H9 (cell line): ENCODE measurements at regions not wholly inside any gene's neighbourhood (a gene's known extent, or its start where the extent isn't known, plus 50 kb on each side); places are given as distances from the start of the nearest gene placed in this dataset.

Experiments
- DNase-seq: peaks from one replicate; pipeline ENCODE4 v3.0.0-alpha.2; 2017
- H2AFZ ChIP-seq: one replicate; pipeline ENCODE4 v1.6.1; 2013; ENCODE audit warnings: mild to moderate bottlenecking, low read length, control low read depth, moderate library complexity
- H2AK5ac ChIP-seq: 2 replicates; pipeline ENCODE4 v1.6.1; 2013; ENCODE audit warnings: low read length, control low read depth, mixed read lengths; ENCODE audit not compliant: insufficient read length
- H2BK120ac ChIP-seq: one replicate; pipeline ENCODE4 v1.6.1; 2013; ENCODE audit warnings: low read depth, mild to moderate bottlenecking, low read length, control low read depth, inconsistent platforms; ENCODE audit not compliant: poor library complexity, severe bottlenecking
- H2BK12ac ChIP-seq: 2 replicates; pipeline ENCODE4 v1.6.1; 2013; ENCODE audit warnings: low read length, control low read depth, mixed read lengths, low read depth; ENCODE audit not compliant: insufficient read length
- H2BK15ac ChIP-seq: 2 replicates; pipeline ENCODE4 v1.6.1; 2013; ENCODE audit warnings: low read depth, low read length, control low read depth
- H2BK20ac ChIP-seq: one replicate; pipeline ENCODE4 v1.6.1; 2013; ENCODE audit warnings: low read depth, mild to moderate bottlenecking, low read length, control low read depth, inconsistent platforms; ENCODE audit not compliant: poor library complexity, severe bottlenecking
- H2BK5ac ChIP-seq: 2 replicates; pipeline ENCODE4 v1.6.1; 2013; ENCODE audit warnings: low read length, control low read depth, mixed read lengths; ENCODE audit not compliant: insufficient read length
- H3K14ac ChIP-seq: 2 replicates; pipeline ENCODE4 v1.6.1; 2013; ENCODE audit warnings: low read length, control low read depth; ENCODE audit not compliant: insufficient read depth
- H3K18ac ChIP-seq: 2 replicates; pipeline ENCODE4 v1.6.1; 2013; ENCODE audit warnings: low read depth, mild to moderate bottlenecking, mixed read lengths, low read length, control low read depth; ENCODE audit not compliant: insufficient read length
- H3K23ac ChIP-seq: 2 replicates; pipeline ENCODE4 v1.6.1; 2013; ENCODE audit warnings: low read length, control low read depth, mixed read lengths, low read depth; ENCODE audit not compliant: insufficient read length
- H3K23me2 ChIP-seq: 2 replicates; pipeline ENCODE4 v1.6.1; 2013; ENCODE audit warnings: low read depth, mild to moderate bottlenecking, mixed read lengths, low read length, control low read depth; ENCODE audit not compliant: insufficient read length, poor library complexity, severe bottlenecking
- H3K27ac ChIP-seq: 2 replicates; pipeline ENCODE4 v1.5.1; 2013; ENCODE audit warnings: low read length, control low read depth, mixed read lengths, low read depth; ENCODE audit not compliant: insufficient read length
- H3K27me3 ChIP-seq: 2 replicates; pipeline ENCODE4 v1.6.1; 2013; ENCODE audit warnings: low read length, control low read depth, inconsistent platforms; ENCODE audit not compliant: insufficient read depth
- H3K4ac ChIP-seq: 2 replicates; pipeline ENCODE4 v1.6.1; 2013; ENCODE audit warnings: low read depth, mild to moderate bottlenecking, control low read depth, inconsistent platforms, low read length, moderate library complexity
- H3K4me1 ChIP-seq: 2 replicates; pipeline ENCODE4 v1.6.1; 2013; ENCODE audit warnings: low read length, control low read depth, inconsistent platforms; ENCODE audit not compliant: insufficient read depth
- H3K4me2 ChIP-seq: 2 replicates; pipeline ENCODE4 v1.6.1; 2013; ENCODE audit warnings: low read length, control low read depth, mixed read lengths; ENCODE audit not compliant: insufficient read length, insufficient read depth
- H3K56ac ChIP-seq: 2 replicates; pipeline ENCODE4 v1.6.1; 2013; ENCODE audit warnings: low read depth, mild to moderate bottlenecking, mixed read lengths, low read length, control low read depth; ENCODE audit not compliant: insufficient read length
- H3K79me1 ChIP-seq: 2 replicates; pipeline ENCODE4 v1.6.1; 2013; ENCODE audit warnings: low read depth, mild to moderate bottlenecking, moderate library complexity, low read length, control low read depth, inconsistent platforms; ENCODE audit not compliant: insufficient read depth, poor library complexity, severe bottlenecking
- H3K79me2 ChIP-seq: 2 replicates; pipeline ENCODE4 v1.6.1; 2013; ENCODE audit warnings: low read length, control low read depth, inconsistent platforms; ENCODE audit not compliant: insufficient read depth
- H3K9ac ChIP-seq: 2 replicates; pipeline ENCODE4 v1.6.1; 2013; ENCODE audit warnings: low read length, control low read depth, mixed read lengths; ENCODE audit not compliant: insufficient read length; ENCODE audit errors: extremely low read depth
- H3K9me3 ChIP-seq: one replicate; pipeline ENCODE4 v1.6.1; 2013; ENCODE audit warnings: low read depth, low read length, inconsistent platforms; ENCODE audit not compliant: control insufficient read depth
- H3T11ph ChIP-seq: one replicate; pipeline ENCODE4 v1.6.1; 2013; ENCODE audit warnings: mild to moderate bottlenecking, low read length, control low read depth, inconsistent platforms
- H4K20me1 ChIP-seq: one replicate; pipeline ENCODE4 v1.6.1; 2013; ENCODE audit not compliant: control insufficient read depth, insufficient read length, insufficient read depth
- H4K5ac ChIP-seq: 2 replicates; pipeline ENCODE4 v1.6.1; 2013; ENCODE audit warnings: low read depth, mild to moderate bottlenecking, mixed read lengths, low read length, control low read depth; ENCODE audit not compliant: insufficient read length
- H4K8ac ChIP-seq: replicated peaks from 2 replicates; pipeline ENCODE4 v1.6.1; 2013; ENCODE audit warnings: low read length, control low read depth, mixed read lengths, low read depth; ENCODE audit not compliant: insufficient read length
- H4K91ac ChIP-seq: 2 replicates; pipeline ENCODE4 v1.6.1; 2013; ENCODE audit warnings: low read depth, mild to moderate bottlenecking, moderate library complexity, mixed read lengths, low read length, control low read depth; ENCODE audit not compliant: insufficient read length
- H3K27ac Mint-ChIP-seq, 3 experiments: 2 replicates in 2 of 3; 3 replicates in 1 of 3; pipeline ENCODE4 v1.8.0; 2020 to 2021; ENCODE audit warnings: mixed read lengths in 3 of 3, mild to moderate bottlenecking in 1 of 3, moderate library complexity in 1 of 3
- H3K27me3 Mint-ChIP-seq: 2 replicates; pipeline ENCODE4 v1.8.0; 2021; ENCODE audit warnings: low read depth, mild to moderate bottlenecking, moderate library complexity, mixed read lengths
- H3K36me3 Mint-ChIP-seq, 3 experiments: 2 replicates in 2 of 3; 3 replicates in 1 of 3; pipeline ENCODE4 v1.8.0; 2020 to 2021; ENCODE audit warnings: low read depth in 3 of 3, mixed read lengths in 3 of 3; ENCODE audit not compliant: insufficient read depth in 1 of 3
- H3K4me1 Mint-ChIP-seq, 2 experiments: 2 replicates each; pipeline ENCODE4 v1.8.0; 2020; ENCODE audit warnings: mixed read lengths in 2 of 2
- H3K4me3 Mint-ChIP-seq, 2 experiments: 2 replicates in 1 of 2; 3 replicates in 1 of 2; pipeline ENCODE4 v1.8.0; 2020 to 2021; ENCODE audit warnings: mild to moderate bottlenecking in 2 of 2, mixed read lengths in 2 of 2, moderate library complexity in 1 of 2
- H3K9me3 Mint-ChIP-seq, 2 experiments: 2 replicates in 1 of 2; 3 replicates in 1 of 2; pipeline ENCODE4 v1.8.0; 2020; ENCODE audit warnings: mild to moderate bottlenecking in 2 of 2, mixed read lengths in 2 of 2, moderate library complexity in 1 of 2
- WGBS: extraction: QIAGEN DNeasy Blood & Tissue Kit; methylation state at CpG from one replicate; pipeline ENCODE4 v1.1.7; 2013; ENCODE audit warnings: missing lambda C conversion rate, low lambda C conversion rate, mixed read lengths; ENCODE audit not compliant: insufficient read length; ENCODE audit errors: extremely low coverage; 5-methylcytosine and 5-hydroxymethylcytosine counted together
- TF ChIP-seq, protein P1 (sequence below): fragments of 200-600 bp; sonication (generic); conservative IDR thresholded peaks from 3 replicates; pipeline ENCODE4 v1.8.0; 2021; ENCODE audit warnings: antibody characterized with exemption, mild to moderate bottlenecking

DNA sequence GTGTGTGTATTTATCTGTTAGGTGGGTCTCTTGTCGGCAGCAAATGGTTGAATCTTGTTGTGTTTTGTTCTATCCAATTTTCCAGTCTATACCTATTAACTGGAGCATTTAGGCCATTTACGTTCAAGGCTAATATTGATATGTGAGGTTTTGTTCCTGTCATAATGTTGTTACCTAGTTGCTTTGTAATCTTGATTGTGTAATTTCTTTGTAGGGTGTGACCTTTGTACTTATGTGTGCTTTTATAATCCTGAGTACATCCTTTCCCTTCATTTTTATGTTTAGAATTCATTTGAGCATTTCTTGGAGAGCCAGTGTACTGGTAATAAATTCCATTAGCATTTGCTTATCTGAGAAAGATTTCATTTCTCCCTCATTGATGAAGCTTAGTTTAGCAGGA is 83.0 kb upstream of the MIR17HG start:
- WGBS, result no CpG with 5 or more reads among the region's 2 CpGs
- Histone ChIP-seq H2AK5ac (no peak overlapping the region), H2BK5ac (no peak overlapping the region), H3K9me3 (no peaks in the 10 kb centered on the region), H4K5ac (no peak overlapping the region), H2BK15ac (no peak overlapping the region), H3K4me2 (no peak overlapping the region), H3K9ac (no peak overlapping the region), H2BK120ac (no peak overlapping the region), H4K91ac (no peak overlapping the region), H3K4me1 (no peaks in the 10 kb centered on the region), H2BK20ac (no peak overlapping the region), H3K27me3 (no peaks in the 10 kb centered on the region), H3K56ac (no peak overlapping the region), H3K79me2 (no peaks in the 10 kb centered on the region), H2BK12ac (no peak overlapping the region), H3K79me1 (no peaks in the 10 kb centered on the region), H4K8ac (no peak overlapping the region), H3K18ac (no peak overlapping the region), H4K20me1 (no peaks in the 10 kb centered on the region), H3K4ac (no peak overlapping the region), H3K23ac (no peak overlapping the region), H3K14ac (no peak overlapping the region), H3K23me2 (no peaks in the 10 kb centered on the region), H3T11ph (no peak overlapping the region), H2AFZ (no peak overlapping the region), H3K27ac (no peak overlapping the region)
- TF ChIP-seq, protein P1, sequence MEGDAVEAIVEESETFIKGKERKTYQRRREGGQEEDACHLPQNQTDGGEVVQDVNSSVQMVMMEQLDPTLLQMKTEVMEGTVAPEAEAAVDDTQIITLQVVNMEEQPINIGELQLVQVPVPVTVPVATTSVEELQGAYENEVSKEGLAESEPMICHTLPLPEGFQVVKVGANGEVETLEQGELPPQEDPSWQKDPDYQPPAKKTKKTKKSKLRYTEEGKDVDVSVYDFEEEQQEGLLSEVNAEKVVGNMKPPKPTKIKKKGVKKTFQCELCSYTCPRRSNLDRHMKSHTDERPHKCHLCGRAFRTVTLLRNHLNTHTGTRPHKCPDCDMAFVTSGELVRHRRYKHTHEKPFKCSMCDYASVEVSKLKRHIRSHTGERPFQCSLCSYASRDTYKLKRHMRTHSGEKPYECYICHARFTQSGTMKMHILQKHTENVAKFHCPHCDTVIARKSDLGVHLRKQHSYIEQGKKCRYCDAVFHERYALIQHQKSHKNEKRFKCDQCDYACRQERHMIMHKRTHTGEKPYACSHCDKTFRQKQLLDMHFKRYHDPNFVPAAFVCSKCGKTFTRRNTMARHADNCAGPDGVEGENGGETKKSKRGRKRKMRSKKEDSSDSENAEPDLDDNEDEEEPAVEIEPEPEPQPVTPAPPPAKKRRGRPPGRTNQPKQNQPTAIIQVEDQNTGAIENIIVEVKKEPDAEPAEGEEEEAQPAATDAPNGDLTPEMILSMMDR, result no peak
- peaks cover 0 to 10% (median 3%) of the 10 kb centered on the region in 3 experiments; a peak in 3 of 7 replicates for H3K36me3 Mint-ChIP-seq
- peaks cover 6 to 7% of the 10 kb centered on the region in 2 experiments; a peak in 4 of 5 replicates for H3K9me3 Mint-ChIP-seq
- no peak for DNase-seq
- no peaks in the 10 kb centered on the region for H3K4me1 Mint-ChIP-seq
- no peak overlapping the region for H3K27ac Mint-ChIP-seq
- H3K27me3 Mint-ChIP-seq, result no peaks in the 10 kb centered on the region
- no peak overlapping the region for H3K4me3 Mint-ChIP-seq
